GM13976 (cell line): ENCODE measurements at regions not wholly inside any gene's neighbourhood (a gene's known extent, or its start where the extent isn't known, plus 50 kb on each side); places are given as distances from the start of the nearest gene placed in this dataset.

Experiments
- DNase-seq: peaks from one replicate; pipeline ENCODE4 v3.0.0; 2012; ENCODE audit warnings: low spot score
- CTCF ChIP-seq: IDR thresholded peaks from 2 replicates; pipeline ENCODE4 v1.5.1; 2012; ENCODE audit warnings: borderline replicate concordance, mild to moderate bottlenecking; ENCODE audit not compliant: insufficient read depth; ENCODE audit errors: extremely low read depth, missing control alignments, control extremely low read depth
- in situ Hi-C: fragments of 300-500 bp; cut with MboI; formaldehyde crosslinking; loops from one replicate; pipeline ENCODE4 v1.12.0; 2022; ENCODE audit warnings: low sequenced_read_pairs, mixed read lengths, inconsistent platforms; ENCODE audit not compliant: unreplicated experiment

- DNase-seq = no peak
- no peak for TF ChIP-seq CTCF
- in situ Hi-C loops = no loop called here
These were observed 194.8 kb upstream of the BLID start for GRCh38 chr11:122310766-122311165.

GRCh38 chr11:122309262-122309925 is 193.4 kb upstream of the BLID start:
- no peak for TF ChIP-seq CTCF
- DNase-seq = no peak
- in situ Hi-C loops = no loop called here

- no peak for DNase-seq
- in situ Hi-C loops = no loop called here
- no peak for TF ChIP-seq CTCF
These were observed 192.2 kb upstream of the BLID start for GRCh38 chr11:122308226-122308625.

- no peak for DNase-seq
- in situ Hi-C loops = no loop called here
- no peak for TF ChIP-seq CTCF
These were observed 191.5 kb upstream of the BLID start for GRCh38 chr11:122307476-122308035.

GRCh38 chr11:122306831-122307391 is 190.9 kb upstream of the BLID start:
- DNase-seq = no peak
- TF ChIP-seq CTCF = no peak
- in situ Hi-C loops = no loop called here

- no peak for TF ChIP-seq CTCF
- in situ Hi-C loops = no loop called here
- no peak for DNase-seq
These were observed 189.7 kb upstream of the BLID start for GRCh38 chr11:122305426-122306320.
